Trophoblast cell (in vitro differentiated cells and primary cell): ENCODE measurements at regions not wholly inside any gene's neighbourhood (a gene's known extent, or its start where the extent isn't known, plus 50 kb on each side); places are given as distances from the start of the nearest gene placed in this dataset.

Experiments
- DNase-seq, 2 donors: peaks; one replicate each; pipeline ENCODE4 v3.0.0-alpha.2; 2016
- H2AFZ ChIP-seq: 2 replicates; pipeline ENCODE4 v1.6.1; 2013; ENCODE audit warnings: low read length, moderate library complexity, mild to moderate bottlenecking; ENCODE audit not compliant: insufficient read depth, poor library complexity
- H2AK5ac ChIP-seq: 2 replicates; pipeline ENCODE4 v1.6.1; 2013; ENCODE audit warnings: mild to moderate bottlenecking, low read length
- H2BK120ac ChIP-seq: 2 replicates; pipeline ENCODE4 v1.6.1; 2013; ENCODE audit warnings: low read length, mild to moderate bottlenecking, moderate library complexity; ENCODE audit not compliant: insufficient read depth, poor library complexity
- H2BK12ac ChIP-seq: 2 replicates; pipeline ENCODE4 v1.6.1; 2013; ENCODE audit warnings: mild to moderate bottlenecking, low read length, moderate library complexity
- H2BK5ac ChIP-seq: 2 replicates; pipeline ENCODE4 v1.6.1; 2013; ENCODE audit warnings: low read length, low read depth, moderate library complexity, mild to moderate bottlenecking; ENCODE audit not compliant: poor library complexity
- H3K14ac ChIP-seq: 2 replicates; pipeline ENCODE4 v1.6.1; 2013; ENCODE audit warnings: mild to moderate bottlenecking, low read length
- H3K18ac ChIP-seq: 2 replicates; pipeline ENCODE4 v1.6.1; 2013; ENCODE audit warnings: mild to moderate bottlenecking, low read length
- H3K23ac ChIP-seq: 2 replicates; pipeline ENCODE4 v1.6.1; 2013; ENCODE audit warnings: low read length
- H3K27ac ChIP-seq: 2 replicates; pipeline ENCODE4 v1.5.1; 2013; ENCODE audit warnings: low read depth, mild to moderate bottlenecking, inconsistent platforms, low read length, moderate library complexity
- H3K27me3 ChIP-seq: 2 replicates; pipeline ENCODE4 v1.6.1; 2013; ENCODE audit warnings: inconsistent platforms, mild to moderate bottlenecking, low read length, moderate library complexity; ENCODE audit not compliant: insufficient read depth
- H3K36me3 ChIP-seq, 2 experiments: 1 replicate in 1 of 2; 2 replicates in 1 of 2; pipeline ENCODE4 v1.6.1; 2013; ENCODE audit warnings: low read length in 2 of 2, mild to moderate bottlenecking in 2 of 2, moderate library complexity in 1 of 2; ENCODE audit not compliant: insufficient read depth in 2 of 2, control insufficient read depth in 1 of 2
- H3K4ac ChIP-seq: 2 replicates; pipeline ENCODE4 v1.6.1; 2013; ENCODE audit warnings: low read depth, mild to moderate bottlenecking, low read length, moderate library complexity
- H3K4me1 ChIP-seq, 2 experiments: 1 replicate in 1 of 2; 2 replicates in 1 of 2; pipeline ENCODE4 v1.6.1; 2013; ENCODE audit warnings: low read length in 2 of 2, mild to moderate bottlenecking in 2 of 2, moderate library complexity in 1 of 2; ENCODE audit not compliant: insufficient read depth in 2 of 2, control insufficient read depth in 1 of 2
- H3K4me2 ChIP-seq: 2 replicates; pipeline ENCODE4 v1.6.1; 2013; ENCODE audit warnings: inconsistent platforms, mild to moderate bottlenecking, low read length, moderate library complexity
- H3K4me3 ChIP-seq: 2 replicates; pipeline ENCODE4 v1.5.1; 2013; ENCODE audit warnings: mild to moderate bottlenecking, low read depth, low read length, inconsistent platforms
- H3K79me1 ChIP-seq: one replicate; pipeline ENCODE4 v1.6.1; 2013; ENCODE audit warnings: low read length
- H3K79me2 ChIP-seq: 2 replicates; pipeline ENCODE4 v1.6.1; 2013; ENCODE audit warnings: low read length, mild to moderate bottlenecking; ENCODE audit not compliant: control insufficient read depth, insufficient read depth, poor library complexity
- H3K9ac ChIP-seq: 2 replicates; pipeline ENCODE4 v1.6.1; 2013; ENCODE audit warnings: mild to moderate bottlenecking, low read length
- H3K9me3 ChIP-seq: 2 replicates; pipeline ENCODE4 v1.6.1; 2013; ENCODE audit warnings: low read depth, mild to moderate bottlenecking, control low read depth, inconsistent platforms, low read length; ENCODE audit not compliant: insufficient read depth
- H4K12ac ChIP-seq: 2 replicates; pipeline ENCODE4 v1.6.1; 2013; ENCODE audit warnings: low read depth, mild to moderate bottlenecking, low read length, moderate library complexity
- H4K8ac ChIP-seq: 2 replicates; pipeline ENCODE4 v1.6.1; 2013; ENCODE audit warnings: low read depth, mild to moderate bottlenecking, low read length, moderate library complexity
- H4K91ac ChIP-seq: one replicate; pipeline ENCODE4 v1.6.1; 2013; ENCODE audit warnings: low read depth, mild to moderate bottlenecking, low read length, moderate library complexity
- whole genome bisulfite sequencing: extraction: QIAGEN DNeasy Blood & Tissue Kit; methylation state at CpG from one replicate; pipeline ENCODE4 v1.1.7; 2013; ENCODE audit warnings: missing lambda C conversion rate; ENCODE audit not compliant: insufficient read length, insufficient coverage; ENCODE audit errors: extremely low coverage; 5-methylcytosine and 5-hydroxymethylcytosine counted together

GRCh38 chr2:18242716-18243115, 317.7 kb downstream of the RDH14 start:
- no peak overlapping the region for H3K4me2 ChIP-seq
- H3K9ac ChIP-seq, result no peak overlapping the region
- no peak overlapping the region for H4K8ac ChIP-seq
- no peak overlapping the region for H3K18ac ChIP-seq
- H3K36me3 ChIP-seq, result no peaks in the 10 kb centered on the region
- no peak overlapping the region for H4K12ac ChIP-seq
- H2AK5ac ChIP-seq, result no peak overlapping the region
- no peak overlapping the region for H3K27ac ChIP-seq
- no peaks in the 10 kb centered on the region for H3K27me3 ChIP-seq
- no peak overlapping the region for H2BK5ac ChIP-seq
- H3K79me1 ChIP-seq, result no peaks in the 10 kb centered on the region
- H3K9me3 ChIP-seq, result no peaks in the 10 kb centered on the region
- H2AFZ ChIP-seq, result no peak overlapping the region
- H3K23ac ChIP-seq, result no peak overlapping the region
- no peak overlapping the region for H4K91ac ChIP-seq
- H2BK12ac ChIP-seq, result no peak overlapping the region
- no peak for DNase-seq
- H3K4ac ChIP-seq, result no peak overlapping the region
- no peaks in the 10 kb centered on the region for H3K4me1 ChIP-seq
- no peak overlapping the region for H3K14ac ChIP-seq
- H3K79me2 ChIP-seq, result no peaks in the 10 kb centered on the region
- H3K4me3 ChIP-seq, result no peak overlapping the region
- H2BK120ac ChIP-seq, result no peak overlapping the region

GRCh38 chr2:18238209-18238608, 322.2 kb downstream of the RDH14 start:
- no peak overlapping the region for H3K27ac ChIP-seq
- H2BK120ac ChIP-seq, result no peak overlapping the region
- peaks cover 0 to 4% of the 10 kb centered on the region in 2 experiments for H3K4me1 ChIP-seq
- no peak overlapping the region for H3K4me3 ChIP-seq
- DNase-seq, result peak; percentile 62 to 92
- H3K9ac ChIP-seq, result no peak overlapping the region
- no peak overlapping the region for H3K23ac ChIP-seq
- no peaks in the 10 kb centered on the region for H3K27me3 ChIP-seq
- no peaks in the 10 kb centered on the region for H3K36me3 ChIP-seq
- H3K4me2 ChIP-seq, result no peak overlapping the region
- no peak overlapping the region for H3K14ac ChIP-seq
- H3K79me2 ChIP-seq, result no peaks in the 10 kb centered on the region
- H2BK12ac ChIP-seq, result peak overlapping the region; percentile 31
- H2AFZ ChIP-seq, result no peak overlapping the region
- no peak overlapping the region for H3K4ac ChIP-seq
- peaks cover 2% of the 10 kb centered on the region for H3K79me1 ChIP-seq
- no peaks in the 10 kb centered on the region for H3K9me3 ChIP-seq
- no peak overlapping the region for H2BK5ac ChIP-seq
- no peak overlapping the region for H4K12ac ChIP-seq
- H3K18ac ChIP-seq, result no peak overlapping the region
- no peak overlapping the region for H4K8ac ChIP-seq
- no CpG with 5 or more reads among the region's 5 CpGs for WGBS
- H2AK5ac ChIP-seq, result no peak overlapping the region
- no peak overlapping the region for H4K91ac ChIP-seq

- Histone ChIP-seq H3K27ac (no peak overlapping the region), H3K36me3 (no peaks in the 10 kb centered on the region), H2BK5ac (no peak overlapping the region), H2AFZ (no peak overlapping the region), H3K4ac (no peak overlapping the region), H3K18ac (no peak overlapping the region), H3K4me3 (no peak overlapping the region), H3K9ac (no peak overlapping the region), H4K91ac (no peak overlapping the region), H2BK12ac (no peak overlapping the region), H4K12ac (no peak overlapping the region), H3K79me2 (no peaks in the 10 kb centered on the region), H3K14ac (no peak overlapping the region), H3K9me3 (no peaks in the 10 kb centered on the region), H2AK5ac (no peak overlapping the region), H3K23ac (no peak overlapping the region), H3K79me1 (peaks cover 2% of the 10 kb centered on the region), H3K4me1 (peaks cover 0 to 4% of the 10 kb centered on the region in 2 experiments), H2BK120ac (no peak overlapping the region), H3K4me2 (no peak overlapping the region), H4K8ac (no peak overlapping the region), H3K27me3 (no peaks in the 10 kb centered on the region)
- no CpG with 5 or more reads among the region's 2 CpGs for WGBS
- DNase-seq, result no peak
Observed at GRCh38 chr2:18237298-18237697, 323.2 kb downstream of the RDH14 start.

- no peak overlapping the region for H3K23ac ChIP-seq
- no peak overlapping the region for H3K18ac ChIP-seq
- H3K4ac ChIP-seq, result no peak overlapping the region
- DNase-seq, result peak in 1 of 2 donors; percentile 62
- no peaks in the 10 kb centered on the region for H3K27me3 ChIP-seq
- H3K4me2 ChIP-seq, result no peak overlapping the region
- no peak overlapping the region for H2BK12ac ChIP-seq
- no peak overlapping the region for H3K4me3 ChIP-seq
- H3K27ac ChIP-seq, result no peak overlapping the region
- H4K12ac ChIP-seq, result no peak overlapping the region
- no peak overlapping the region for H2BK120ac ChIP-seq
- no peaks in the 10 kb centered on the region for H3K9me3 ChIP-seq
- WGBS, result no CpG with 5 or more reads among the region's 3 CpGs
- H3K4me1 ChIP-seq, result peaks cover 0 to 4% of the 10 kb centered on the region in 2 experiments
- no peak overlapping the region for H2BK5ac ChIP-seq
- peaks cover 2% of the 10 kb centered on the region for H3K79me1 ChIP-seq
- H4K8ac ChIP-seq, result no peak overlapping the region
- no peak overlapping the region for H4K91ac ChIP-seq
- H2AFZ ChIP-seq, result no peak overlapping the region
- no peak overlapping the region for H3K9ac ChIP-seq
- H2AK5ac ChIP-seq, result no peak overlapping the region
- no peaks in the 10 kb centered on the region for H3K36me3 ChIP-seq
- H3K79me2 ChIP-seq, result no peaks in the 10 kb centered on the region
- no peak overlapping the region for H3K14ac ChIP-seq
Observed at GRCh38 chr2:18232731-18233438, 327.6 kb downstream of the RDH14 start.
